Stimulated activated naive CD8-positive, alpha-beta T cell treated with anti-CD3 and anti-CD28 coated beads, Interleukin-15, Interleukin-2, amounts not matched to agents 100 ng/mL and 50 ng/mL, for 24 hours (primary cell): ENCODE measurements at regions not wholly inside any gene's neighbourhood (a gene's known extent, or its start where the extent isn't known, plus 50 kb on each side); places are given as distances from the start of the nearest gene placed in this dataset.
A peak's percentile ranks its signal among the peaks of the same experiment; 100 is the strongest.

Experiments used
- H3K27ac Mint-ChIP-seq: one replicate; pipeline ENCODE4 v1.8.0; 2021; ENCODE audit warnings: mild to moderate bottlenecking, mixed read lengths
- H3K27me3 Mint-ChIP-seq: one replicate; pipeline ENCODE4 v1.8.0; 2021; ENCODE audit warnings: mixed read lengths
- H3K36me3 Mint-ChIP-seq: one replicate; pipeline ENCODE4 v1.8.0; 2021; ENCODE audit warnings: low read depth, mixed read lengths
- H3K4me1 Mint-ChIP-seq: one replicate; pipeline ENCODE4 v1.8.0; 2021; ENCODE audit warnings: low read depth, mixed read lengths
- H3K4me3 Mint-ChIP-seq: one replicate; pipeline ENCODE4 v1.8.0; 2021; ENCODE audit warnings: mild to moderate bottlenecking, mixed read lengths
- H3K9me3 Mint-ChIP-seq: one replicate; pipeline ENCODE4 v1.8.0; 2021; ENCODE audit warnings: mixed read lengths

DNA sequence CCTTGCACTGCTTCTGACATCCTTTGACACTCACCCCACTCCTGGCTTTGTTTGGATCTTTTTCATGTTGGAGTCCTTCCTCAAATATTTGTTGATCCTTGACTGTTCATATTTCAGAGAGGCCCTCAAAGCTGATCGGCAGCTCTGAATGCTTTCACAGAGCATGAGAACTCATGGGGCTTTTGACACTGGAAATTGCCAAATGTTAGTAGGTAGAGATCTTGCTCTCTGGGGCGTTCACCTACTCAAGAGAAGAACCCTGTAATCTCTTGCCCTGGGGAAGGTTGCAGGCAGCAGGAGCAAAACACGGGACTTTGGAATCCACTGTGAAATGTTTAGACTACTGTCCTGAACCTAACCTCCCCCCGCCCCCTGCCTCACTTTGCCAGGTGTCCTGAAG lies 67.4 kb upstream of the STUM start:
- H3K4me3 Mint-ChIP-seq, result no peak overlapping the region
- H3K27me3 Mint-ChIP-seq, result peaks cover 27% of the 10 kb centered on the region
- H3K4me1 Mint-ChIP-seq, result peaks cover 2% of the 10 kb centered on the region
- no peaks in the 10 kb centered on the region for H3K9me3 Mint-ChIP-seq
- H3K36me3 Mint-ChIP-seq, result no peaks in the 10 kb centered on the region
- no peak overlapping the region for H3K27ac Mint-ChIP-seq

DNA sequence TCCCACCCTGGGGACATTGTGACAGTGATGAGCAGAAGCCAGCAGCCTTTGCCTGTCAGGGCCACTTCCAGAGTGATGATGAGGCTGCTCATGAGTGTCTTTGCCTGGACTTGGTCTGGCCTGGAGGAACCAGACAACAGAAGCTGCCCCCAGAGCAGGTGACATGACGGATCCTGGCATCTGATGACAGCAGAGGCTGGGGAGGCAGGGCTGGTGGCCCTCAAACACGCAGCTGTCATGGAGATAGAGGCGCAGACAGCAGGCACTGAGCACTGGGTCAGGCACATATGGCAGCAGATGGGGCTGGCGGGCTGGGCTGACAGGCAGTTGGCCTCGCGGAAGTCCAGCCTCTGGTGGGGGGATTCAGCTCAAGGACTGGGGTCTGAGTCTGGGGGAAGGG lies 66.4 kb upstream of the STUM start:
- H3K27me3 Mint-ChIP-seq, result peaks cover 38% of the 10 kb centered on the region
- no peak overlapping the region for H3K27ac Mint-ChIP-seq
- H3K4me1 Mint-ChIP-seq, result peaks cover 9% of the 10 kb centered on the region
- H3K36me3 Mint-ChIP-seq, result no peaks in the 10 kb centered on the region
- H3K4me3 Mint-ChIP-seq, result no peak overlapping the region
- no peaks in the 10 kb centered on the region for H3K9me3 Mint-ChIP-seq

DNA sequence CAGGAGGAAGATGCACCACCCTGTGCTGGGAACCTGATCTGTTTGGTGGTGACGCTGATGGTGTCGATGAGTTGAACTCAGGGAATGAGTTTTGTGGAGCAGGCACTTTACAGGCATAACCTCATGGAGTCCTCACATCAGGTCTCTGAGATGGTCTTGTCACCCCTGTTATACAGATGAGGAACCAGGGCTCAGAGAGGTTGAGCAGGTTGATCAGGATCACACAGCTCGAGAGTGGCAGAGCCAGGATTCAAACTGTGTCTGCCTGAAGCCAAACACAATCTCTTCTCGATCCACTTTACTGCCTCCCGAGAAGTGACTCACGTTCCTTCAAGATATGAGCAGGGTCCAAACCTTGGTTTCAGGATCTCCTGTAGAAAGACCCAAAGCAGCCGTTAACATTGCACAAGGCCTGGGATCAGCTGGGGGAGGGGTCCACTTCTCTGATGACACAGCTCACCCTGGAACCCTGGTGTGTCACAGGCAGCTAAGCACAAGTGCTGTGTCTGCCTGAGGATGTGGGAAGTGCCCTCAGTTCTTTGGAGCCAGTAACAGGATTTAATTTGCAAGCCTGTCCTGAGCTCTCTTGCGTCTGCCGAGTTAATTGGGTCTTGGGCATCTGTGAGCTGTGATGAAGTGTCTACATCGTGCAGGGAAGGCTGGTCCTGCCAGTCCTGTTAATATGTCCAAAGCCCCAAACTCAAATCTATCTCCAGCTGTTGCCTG lies 65.4 kb upstream of the STUM start:
- peaks cover 9% of the 10 kb centered on the region for H3K4me1 Mint-ChIP-seq
- no peak overlapping the region for H3K4me3 Mint-ChIP-seq
- H3K36me3 Mint-ChIP-seq, result no peaks in the 10 kb centered on the region
- H3K27ac Mint-ChIP-seq, result no peak overlapping the region
- H3K9me3 Mint-ChIP-seq, result no peaks in the 10 kb centered on the region
- peaks cover 45% of the 10 kb centered on the region for H3K27me3 Mint-ChIP-seq

DNA sequence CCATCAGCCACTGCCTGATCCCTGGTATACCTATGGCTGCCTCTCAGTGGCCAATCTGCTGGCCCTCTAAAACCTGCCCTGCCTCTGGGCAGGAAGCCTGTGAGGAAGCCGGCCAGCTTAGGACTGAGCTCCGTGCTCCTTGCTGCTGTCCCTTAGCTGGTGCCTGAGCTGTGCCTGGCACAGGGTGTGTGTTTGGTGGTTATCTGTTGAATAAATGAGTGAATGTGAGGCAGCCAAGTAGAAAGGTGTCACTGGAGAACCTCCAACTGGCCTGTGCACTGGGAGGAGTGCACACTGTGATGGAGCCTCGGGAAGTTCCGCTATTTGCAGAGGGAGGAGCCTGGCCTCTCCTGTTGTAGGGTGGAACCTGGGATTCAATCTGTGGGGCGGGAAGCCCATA lies 63.4 kb upstream of the STUM start:
- peaks cover 45% of the 10 kb centered on the region for H3K27me3 Mint-ChIP-seq
- H3K4me1 Mint-ChIP-seq, result peaks cover 23% of the 10 kb centered on the region
- no peaks in the 10 kb centered on the region for H3K36me3 Mint-ChIP-seq
- H3K9me3 Mint-ChIP-seq, result no peaks in the 10 kb centered on the region
- H3K27ac Mint-ChIP-seq, result no peak overlapping the region
- no peak overlapping the region for H3K4me3 Mint-ChIP-seq

DNA sequence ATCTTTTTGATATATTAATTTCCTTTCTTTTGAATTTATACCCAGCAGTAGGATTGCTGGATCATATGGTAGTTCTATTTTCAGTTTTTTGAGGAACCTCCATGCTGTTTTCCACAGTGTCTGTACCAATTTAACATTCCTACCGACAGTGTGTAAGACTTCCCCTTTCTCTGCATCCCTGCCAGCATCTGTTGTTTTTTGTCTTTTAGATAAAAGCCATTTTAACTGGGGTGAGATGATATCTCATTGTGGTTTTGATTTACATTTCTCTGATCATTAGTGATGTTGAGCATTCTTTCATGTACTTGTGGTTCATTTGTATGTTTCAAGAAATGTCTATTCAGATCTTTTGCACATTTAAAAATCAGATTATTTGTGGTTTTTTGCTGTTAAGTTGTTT lies 62.4 kb upstream of the STUM start:
- no peak overlapping the region for H3K4me3 Mint-ChIP-seq
- peaks cover 45% of the 10 kb centered on the region for H3K27me3 Mint-ChIP-seq
- H3K4me1 Mint-ChIP-seq, result peaks cover 27% of the 10 kb centered on the region
- H3K27ac Mint-ChIP-seq, result no peak overlapping the region
- H3K9me3 Mint-ChIP-seq, result no peaks in the 10 kb centered on the region
- no peaks in the 10 kb centered on the region for H3K36me3 Mint-ChIP-seq

DNA sequence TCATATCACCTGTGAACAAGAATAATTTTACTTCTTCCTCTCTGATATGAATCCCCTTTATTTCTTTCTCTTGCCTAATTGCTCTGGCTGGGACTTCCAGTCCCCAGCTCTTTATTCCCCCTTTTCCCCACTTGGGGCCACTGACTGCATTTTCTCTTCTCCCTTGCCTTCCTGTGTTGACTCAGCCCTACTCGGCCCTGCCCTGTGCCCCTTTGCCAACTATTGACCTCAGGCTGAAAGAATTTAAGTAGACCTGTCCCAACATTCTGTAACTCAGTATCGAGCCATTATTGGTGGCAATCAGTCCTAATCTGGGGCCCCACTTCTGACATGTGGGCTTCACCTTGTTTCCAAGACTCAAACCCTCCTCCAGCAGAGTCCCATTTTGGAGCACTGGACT lies 60.6 kb upstream of the STUM start:
- Mint-ChIP-seq H3K4me3 (no peak overlapping the region), H3K27ac (peak overlapping the region; percentile 37), H3K9me3 (no peaks in the 10 kb centered on the region), H3K4me1 (peaks cover 27% of the 10 kb centered on the region), H3K36me3 (no peaks in the 10 kb centered on the region), H3K27me3 (peaks cover 36% of the 10 kb centered on the region)

DNA sequence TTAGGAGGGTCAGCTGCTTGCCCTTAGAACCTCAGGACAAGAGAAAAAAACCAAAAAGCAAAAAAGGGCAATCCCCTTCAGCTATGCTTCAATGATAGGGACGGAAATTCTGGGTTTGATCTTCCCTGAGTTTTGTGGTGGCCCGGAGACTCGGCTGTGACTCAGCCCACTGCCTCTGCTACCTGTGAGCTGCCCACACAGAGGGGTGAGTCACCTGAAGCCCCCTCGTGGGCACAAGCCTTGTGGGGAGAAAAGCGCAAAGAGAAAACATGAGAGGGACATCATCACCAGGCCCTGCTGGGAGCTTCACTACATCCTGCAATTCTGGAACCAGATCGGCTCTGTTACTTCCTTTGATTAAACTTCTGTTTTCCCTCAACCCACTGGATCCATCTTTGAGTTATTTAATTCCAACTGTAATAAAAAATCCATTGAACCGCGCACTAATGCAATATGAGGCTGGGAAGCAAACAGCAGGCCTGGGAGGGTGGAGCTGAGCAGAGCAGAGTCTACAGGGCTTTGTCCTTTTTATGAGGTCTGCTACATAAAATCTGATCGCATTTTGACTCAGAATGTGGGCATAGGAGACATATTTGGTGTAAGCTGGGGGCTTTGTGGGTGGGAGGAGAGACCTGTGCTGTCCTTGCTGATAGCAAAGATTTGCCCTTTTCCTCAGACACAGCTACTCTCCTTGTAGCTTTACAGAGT lies 58.7 kb upstream of the STUM start:
- Mint-ChIP-seq H3K27ac (peak overlapping the region; percentile 21), H3K4me1 (peaks cover 27% of the 10 kb centered on the region), H3K27me3 (peaks cover 24% of the 10 kb centered on the region), H3K36me3 (no peaks in the 10 kb centered on the region), H3K9me3 (no peaks in the 10 kb centered on the region), H3K4me3 (no peak overlapping the region)

DNA sequence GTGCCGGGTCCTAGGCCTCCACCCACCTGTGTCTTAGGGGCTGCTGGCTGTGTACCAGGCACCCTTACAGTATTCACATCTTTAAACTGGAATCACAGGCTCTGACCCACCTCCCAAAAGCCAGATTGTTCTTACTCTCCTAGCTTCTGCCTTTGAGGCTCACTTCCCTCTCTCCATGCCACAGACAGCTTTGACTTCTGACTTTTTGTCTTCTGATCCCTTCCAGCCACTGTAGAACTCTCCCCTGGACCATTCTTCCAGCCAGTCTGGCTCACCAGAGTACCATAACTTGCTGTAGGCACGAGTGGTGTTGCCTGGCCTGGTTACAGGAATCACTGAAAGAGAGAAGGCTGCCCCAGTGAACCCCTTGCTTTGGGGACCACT lies 58.1 kb upstream of the STUM start:
- peaks cover 23% of the 10 kb centered on the region for H3K27me3 Mint-ChIP-seq
- H3K36me3 Mint-ChIP-seq, result no peaks in the 10 kb centered on the region
- no peak overlapping the region for H3K27ac Mint-ChIP-seq
- H3K9me3 Mint-ChIP-seq, result no peaks in the 10 kb centered on the region
- no peak overlapping the region for H3K4me3 Mint-ChIP-seq
- peaks cover 27% of the 10 kb centered on the region for H3K4me1 Mint-ChIP-seq

DNA sequence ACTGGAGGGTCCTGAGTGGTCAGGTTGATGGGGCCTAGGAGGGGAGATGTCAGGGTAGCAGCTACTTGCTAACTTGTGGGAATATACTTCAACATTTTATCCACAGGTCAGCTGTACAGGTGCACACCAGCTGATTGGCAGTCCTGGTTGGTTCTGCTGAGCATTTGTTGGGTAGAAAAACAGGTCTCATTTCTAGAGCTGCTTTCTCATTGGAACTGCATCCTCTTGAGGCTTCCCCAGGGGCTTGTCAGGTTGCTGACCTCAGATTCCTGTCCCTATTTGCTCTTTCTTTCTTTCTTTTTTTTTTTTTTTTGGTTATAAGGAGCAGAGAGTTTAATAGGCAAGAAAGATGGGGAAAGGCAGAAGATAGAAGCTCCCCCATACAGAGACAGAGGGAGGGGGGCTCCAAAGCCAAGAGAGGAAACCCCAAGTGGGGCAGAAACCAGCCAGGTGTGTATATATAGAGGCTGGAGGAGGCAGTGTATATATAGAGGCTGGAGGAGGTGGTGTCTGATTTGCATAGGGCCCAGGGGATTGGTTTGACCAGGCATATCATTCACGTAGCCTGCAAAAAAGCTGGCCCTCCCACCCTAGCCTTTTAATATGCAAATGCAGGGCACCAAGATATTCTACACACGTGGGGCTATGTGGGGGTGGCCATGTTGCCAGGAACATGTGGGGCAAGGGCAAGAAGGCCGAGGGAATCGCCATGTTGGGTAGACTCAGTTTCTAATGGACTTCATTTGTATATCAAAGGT lies 57.3 kb upstream of the STUM start:
- Mint-ChIP-seq H3K4me3 (no peak overlapping the region), H3K4me1 (peaks cover 24% of the 10 kb centered on the region), H3K9me3 (no peaks in the 10 kb centered on the region), H3K36me3 (no peaks in the 10 kb centered on the region), H3K27ac (no peak overlapping the region), H3K27me3 (peaks cover 17% of the 10 kb centered on the region)

DNA sequence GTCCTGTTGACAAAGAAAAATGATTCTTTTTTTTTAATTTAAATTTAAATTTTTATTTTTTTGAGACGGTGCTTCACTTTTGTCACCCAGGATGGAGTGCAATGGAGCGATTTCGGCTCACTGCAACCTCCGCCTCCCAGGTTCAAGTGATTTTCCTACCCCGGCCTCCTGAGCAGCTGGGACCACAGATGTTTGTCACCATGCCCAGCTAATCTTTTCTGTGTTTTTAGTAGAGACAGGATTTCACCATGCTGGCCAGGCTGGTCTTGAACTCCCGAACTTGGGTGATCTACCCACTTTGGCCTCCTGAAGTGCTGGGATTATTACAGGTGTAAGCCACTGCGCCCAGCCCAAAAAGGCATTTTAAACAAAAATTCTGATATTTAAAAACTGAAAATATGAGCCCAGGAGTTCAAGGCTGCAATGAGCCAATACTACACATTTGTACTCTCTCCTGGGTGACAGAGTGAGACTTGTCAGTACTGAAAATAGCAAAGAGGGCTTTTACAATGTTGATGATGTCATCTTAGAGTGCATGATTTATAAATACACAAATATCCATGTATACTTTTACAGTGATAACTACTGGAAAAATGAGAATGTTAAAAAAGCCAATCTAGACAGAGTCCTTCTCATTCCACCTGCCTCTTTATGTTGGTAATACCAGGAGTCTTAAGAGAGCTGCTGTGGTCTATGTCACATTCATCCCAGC lies 56.0 kb upstream of the STUM start:
- Mint-ChIP-seq H3K9me3 (no peaks in the 10 kb centered on the region), H3K27ac (no peak overlapping the region), H3K4me3 (no peak overlapping the region), H3K4me1 (peaks cover 18% of the 10 kb centered on the region), H3K27me3 (peaks cover 5% of the 10 kb centered on the region), H3K36me3 (no peaks in the 10 kb centered on the region)

DNA sequence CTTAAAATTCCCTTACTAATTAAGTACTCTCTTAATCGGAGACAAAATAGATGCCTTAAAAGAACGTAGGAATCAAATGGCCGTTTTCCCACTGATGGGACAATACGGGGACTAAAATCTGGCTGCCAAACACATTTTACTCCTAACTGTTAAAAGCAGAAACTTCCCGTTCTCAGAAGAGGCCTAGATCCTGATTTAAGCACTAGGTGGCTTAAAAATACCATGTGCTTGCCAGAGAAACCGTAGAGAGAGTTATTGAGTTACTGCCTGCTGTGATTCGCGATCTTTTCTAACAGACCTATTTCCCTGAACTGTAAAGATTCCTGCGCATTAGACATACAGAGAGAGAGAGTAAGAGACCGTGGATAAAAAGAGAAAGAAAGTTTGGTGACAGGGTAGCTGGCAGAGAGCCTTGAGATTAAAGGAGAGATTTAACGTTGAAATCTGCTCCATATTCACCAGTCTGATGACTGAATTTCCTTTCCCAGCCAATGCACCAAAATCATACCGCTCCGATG lies 54.4 kb upstream of the STUM start:
- Mint-ChIP-seq H3K4me1 (peaks cover 15% of the 10 kb centered on the region), H3K27me3 (no peaks in the 10 kb centered on the region), H3K4me3 (no peak overlapping the region), H3K36me3 (no peaks in the 10 kb centered on the region), H3K27ac (no peak overlapping the region), H3K9me3 (no peaks in the 10 kb centered on the region)

DNA sequence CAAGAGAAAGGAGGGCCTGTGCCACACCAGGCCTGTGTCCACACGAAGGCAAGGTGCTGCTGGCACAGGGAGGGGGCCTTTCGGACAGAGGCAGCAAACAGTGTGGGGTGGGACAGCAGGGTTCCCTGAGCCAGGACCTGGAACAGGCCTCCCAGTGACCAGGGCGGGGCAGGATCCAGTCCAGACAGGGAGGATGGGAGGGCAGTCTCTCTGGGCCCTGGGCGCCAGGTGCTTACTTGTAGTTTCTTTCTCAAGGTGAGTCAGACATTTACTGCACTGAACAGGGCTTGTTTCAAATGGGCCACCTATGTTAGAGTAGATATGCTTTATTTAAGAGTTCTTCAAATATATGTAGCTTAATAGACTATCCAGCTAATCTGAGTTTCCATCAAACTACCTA lies 52.8 kb upstream of the STUM start:
- H3K27ac Mint-ChIP-seq, result no peak overlapping the region
- no peaks in the 10 kb centered on the region for H3K27me3 Mint-ChIP-seq
- no peaks in the 10 kb centered on the region for H3K9me3 Mint-ChIP-seq
- no peak overlapping the region for H3K4me3 Mint-ChIP-seq
- H3K36me3 Mint-ChIP-seq, result no peaks in the 10 kb centered on the region
- H3K4me1 Mint-ChIP-seq, result no peaks in the 10 kb centered on the region

DNA sequence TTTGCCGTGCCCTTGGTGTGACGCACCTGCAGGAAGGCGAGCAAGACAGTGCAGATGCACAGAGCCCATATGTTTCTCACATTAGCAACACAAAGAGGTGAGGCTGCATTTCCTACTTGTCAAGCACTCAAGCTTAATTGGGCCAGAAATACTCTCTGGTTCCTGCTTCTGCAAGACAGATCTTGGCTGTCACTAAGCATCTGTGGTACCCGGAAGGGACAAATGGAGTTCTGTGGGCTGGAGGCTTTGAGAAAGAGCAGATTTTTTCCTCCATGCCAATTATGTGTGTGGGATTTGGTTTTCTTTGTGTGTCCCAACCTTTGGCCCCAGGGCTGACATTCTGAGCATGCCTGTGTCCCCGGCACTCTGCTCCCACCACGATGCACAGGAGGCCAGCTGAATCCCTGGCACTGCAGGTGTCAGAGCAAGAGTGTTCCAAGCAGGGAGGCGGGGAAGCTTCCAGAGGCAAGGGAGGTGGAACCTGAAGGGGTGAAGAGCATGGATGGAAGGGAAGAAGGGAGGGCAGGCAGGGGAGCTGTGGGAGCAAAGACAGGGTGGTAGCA lies 52.0 kb upstream of the STUM start:
- H3K4me1 Mint-ChIP-seq, result no peaks in the 10 kb centered on the region
- H3K27me3 Mint-ChIP-seq, result no peaks in the 10 kb centered on the region
- no peaks in the 10 kb centered on the region for H3K36me3 Mint-ChIP-seq
- H3K27ac Mint-ChIP-seq, result no peak overlapping the region
- H3K4me3 Mint-ChIP-seq, result no peak overlapping the region
- no peaks in the 10 kb centered on the region for H3K9me3 Mint-ChIP-seq

DNA sequence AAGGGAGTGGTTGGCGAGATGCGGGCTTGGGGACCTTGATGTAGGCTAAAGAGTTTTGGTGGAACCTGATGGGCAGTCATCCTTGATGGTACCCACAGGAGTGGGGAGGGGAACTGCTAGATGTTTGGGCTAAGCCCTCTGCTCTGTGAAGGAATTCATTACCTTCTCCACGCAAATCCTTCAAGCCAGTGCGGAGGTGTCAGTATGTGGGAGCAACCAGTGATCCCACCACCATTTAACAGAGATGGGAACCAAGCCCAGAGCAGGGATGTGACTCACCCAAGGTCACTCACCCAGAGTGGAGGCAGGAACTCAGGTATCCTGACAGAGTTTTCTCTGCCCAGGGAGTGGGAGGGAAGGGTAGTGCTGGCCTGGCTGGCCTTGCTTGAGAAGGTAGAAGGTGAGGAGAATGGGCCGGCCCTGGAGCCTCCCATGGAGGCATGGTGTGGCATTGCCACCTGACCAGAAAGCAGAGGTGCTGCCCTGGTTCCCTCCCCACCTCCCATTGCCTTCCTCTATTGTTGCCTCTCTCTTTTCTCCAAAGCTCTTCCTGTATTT lies 51.2 kb upstream of the STUM start:
- Mint-ChIP-seq H3K9me3 (no peaks in the 10 kb centered on the region), H3K36me3 (no peaks in the 10 kb centered on the region), H3K27ac (no peak overlapping the region), H3K4me1 (no peaks in the 10 kb centered on the region), H3K27me3 (peaks cover 7% of the 10 kb centered on the region), H3K4me3 (no peak overlapping the region)
